GM13976 (cell line): ENCODE measurements at regions not wholly inside any gene's neighbourhood (a gene's known extent, or its start where the extent isn't known, plus 50 kb on each side); places are given as distances from the start of the nearest gene placed in this dataset.

Experiments used
- DNase-seq: peaks from one replicate; pipeline ENCODE4 v3.0.0; 2012; ENCODE audit warnings: low spot score
- CTCF ChIP-seq: IDR thresholded peaks from 2 replicates; pipeline ENCODE4 v1.5.1; 2012; ENCODE audit warnings: borderline replicate concordance, mild to moderate bottlenecking; ENCODE audit not compliant: insufficient read depth; ENCODE audit errors: extremely low read depth, missing control alignments, control extremely low read depth
- in situ Hi-C: fragments of 300-500 bp; cut with MboI; formaldehyde crosslinking; loops from one replicate; pipeline ENCODE4 v1.12.0; 2022; ENCODE audit warnings: low sequenced_read_pairs, mixed read lengths, inconsistent platforms; ENCODE audit not compliant: unreplicated experiment

- in situ Hi-C loops: no loop called here
- TF ChIP-seq CTCF: no peak
- DNase-seq: no peak
Observed at GRCh38 chr18:34003687-34004086, 221.0 kb downstream of the NOL4 start.

GRCh38 chr18:34002130-34002529 is 222.6 kb downstream of the NOL4 start:
- in situ Hi-C loops: no loop called here
- TF ChIP-seq CTCF: no peak
- DNase-seq: no peak

GRCh38 chr18:34001376-34001775 is 223.3 kb downstream of the NOL4 start:
- DNase-seq: no peak
- in situ Hi-C loops: no loop called here
- TF ChIP-seq CTCF: no peak

- no peak for DNase-seq
- in situ Hi-C loops: no loop called here
- TF ChIP-seq CTCF: no peak
Observed at GRCh38 chr18:33987206-33987605, 237.5 kb downstream of the NOL4 start.

- in situ Hi-C loops: no loop called here
- no peak for DNase-seq
- TF ChIP-seq CTCF: no peak
Observed at GRCh38 chr18:33983126-33983525, 241.6 kb downstream of the NOL4 start.

GRCh38 chr18:33960417-33960816 is 264.3 kb downstream of the NOL4 start:
- no peak for TF ChIP-seq CTCF
- DNase-seq: no peak
- in situ Hi-C loops: no loop called here

GRCh38 chr18:33959609-33960008 is 265.1 kb downstream of the NOL4 start:
- in situ Hi-C loops: no loop called here
- no peak for TF ChIP-seq CTCF
- no peak for DNase-seq
